NCI-H526 (cell line): ENCODE measurements at regions not wholly inside any gene's neighbourhood (a gene's known extent, or its start where the extent isn't known, plus 50 kb on each side); places are given as distances from the start of the nearest gene placed in this dataset.

Experiments
- DNase-seq, 2 experiments: peaks; one replicate each; lab custom pipeline; 2025; lab: John Stamatoyannopoulos, UW

- DNase-seq: no peak
Measured at GRCh38 chr13:34247596-34247995, 429.6 kb downstream of the RFC3 start.

GRCh38 chr13:34249546-34250039 lies 431.6 kb downstream of the RFC3 start:
- DNase-seq: no peak

- no peak for DNase-seq
Measured at GRCh38 chr13:34250151-34250670, 432.3 kb downstream of the RFC3 start.

GRCh38 chr13:34254366-34254765 lies 436.4 kb downstream of the RFC3 start:
- DNase-seq: no peak

GRCh38 chr13:34255711-34256110 lies 437.8 kb downstream of the RFC3 start:
- DNase-seq: no peak

GRCh38 chr13:34256236-34256635 lies 438.3 kb downstream of the RFC3 start:
- DNase-seq: no peak

- DNase-seq: peak in 1 of 2 experiments; percentile 18
Measured at GRCh38 chr13:34257966-34258365, 440.0 kb downstream of the RFC3 start.

- peak in 1 of 2 experiments; percentile 29 for DNase-seq
Measured at GRCh38 chr13:34258646-34259386, 440.9 kb downstream of the RFC3 start.

GRCh38 chr13:34263681-34264080 lies 445.7 kb downstream of the RFC3 start:
- no peak for DNase-seq

GRCh38 chr13:34265046-34265679 lies 447.2 kb downstream of the RFC3 start:
- DNase-seq: no peak

GRCh38 chr13:34276764-34277163 lies 458.8 kb downstream of the RFC3 start:
- DNase-seq: no peak

GRCh38 chr13:34277936-34278335 lies 460.0 kb downstream of the RFC3 start:
- no peak for DNase-seq

- no peak for DNase-seq
Measured at GRCh38 chr13:34278780-34279179, 460.8 kb downstream of the RFC3 start.

GRCh38 chr13:34290661-34291060 lies 472.7 kb downstream of the RFC3 start:
- DNase-seq: no peak

GRCh38 chr13:34294483-34295129 lies 476.7 kb downstream of the RFC3 start:
- peak in 1 of 2 experiments; percentile 25 for DNase-seq

GRCh38 chr13:34300559-34300958 lies 482.6 kb downstream of the RFC3 start:
- DNase-seq: no peak

- no peak for DNase-seq
Measured at GRCh38 chr13:34302596-34302995, 484.6 kb downstream of the RFC3 start.

- no peak for DNase-seq
Measured at GRCh38 chr13:34303346-34303745, 485.4 kb downstream of the RFC3 start.

GRCh38 chr13:34307607-34308006 lies 489.7 kb downstream of the RFC3 start:
- peak; percentile 37 to 74 for DNase-seq

GRCh38 chr13:34308725-34309124 lies 490.8 kb downstream of the RFC3 start:
- DNase-seq: no peak

GRCh38 chr13:34310539-34310938 lies 492.6 kb downstream of the RFC3 start:
- DNase-seq: no peak

GRCh38 chr13:34311251-34311650 lies 493.3 kb downstream of the RFC3 start:
- no peak for DNase-seq

- no peak for DNase-seq
Measured at GRCh38 chr13:34312578-34312977, 494.6 kb downstream of the RFC3 start.
